ENCODE measurements at regions not wholly inside any gene's neighbourhood (a gene's known extent, or its start where the extent isn't known, plus 50 kb on each side); places are given as distances from the start of the nearest gene placed in this dataset.
"Not testable (repeated sequence)": the region's sequence is repeated elsewhere in the genome, so short reads cannot be mapped to it uniquely, and the experiment has no call there.

- no peak for DNase-seq
Observed at GRCh38 chr21:17250778-17251241, 262.0 kb upstream of the CXADR start.

DNA sequence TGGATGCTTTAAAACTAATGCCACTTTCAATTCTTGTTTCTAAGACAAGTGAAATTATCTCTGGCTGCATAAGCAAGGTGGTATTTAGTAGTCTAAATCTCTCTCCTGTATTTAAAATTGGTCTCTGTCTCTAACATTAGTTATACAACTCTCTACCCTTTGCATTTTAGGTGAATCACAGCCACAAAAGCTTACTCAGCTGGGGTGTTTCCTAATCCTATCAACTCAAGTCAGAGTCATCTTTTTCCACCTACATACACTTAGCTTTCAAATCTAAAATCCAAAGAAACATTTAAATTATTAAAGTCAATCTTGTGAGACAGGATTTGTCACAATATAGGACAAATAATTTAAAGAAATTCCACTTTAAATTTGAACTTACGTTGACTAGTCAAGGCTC, 255.1 kb upstream of the CXADR start:
- DNase-seq, result no peak

DNA sequence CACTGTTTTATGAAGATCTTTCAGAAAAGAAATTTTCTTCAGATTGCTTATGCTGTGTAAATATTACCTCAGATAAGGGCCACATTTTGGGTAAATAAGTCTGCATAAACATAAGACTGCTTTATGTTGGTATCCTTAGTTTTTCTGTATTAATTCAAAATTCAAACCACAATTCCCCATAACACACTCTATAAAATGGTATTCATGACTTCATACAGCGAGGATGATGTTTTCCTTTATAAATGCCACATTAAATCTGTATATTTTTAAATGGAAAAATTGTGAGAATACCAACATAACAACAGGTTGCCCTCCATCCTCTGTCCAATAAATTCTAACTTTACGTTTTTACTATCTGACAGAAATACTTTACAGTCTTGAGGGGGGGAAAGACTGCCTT, 248.7 kb upstream of the CXADR start:
- no peak for DNase-seq

DNA sequence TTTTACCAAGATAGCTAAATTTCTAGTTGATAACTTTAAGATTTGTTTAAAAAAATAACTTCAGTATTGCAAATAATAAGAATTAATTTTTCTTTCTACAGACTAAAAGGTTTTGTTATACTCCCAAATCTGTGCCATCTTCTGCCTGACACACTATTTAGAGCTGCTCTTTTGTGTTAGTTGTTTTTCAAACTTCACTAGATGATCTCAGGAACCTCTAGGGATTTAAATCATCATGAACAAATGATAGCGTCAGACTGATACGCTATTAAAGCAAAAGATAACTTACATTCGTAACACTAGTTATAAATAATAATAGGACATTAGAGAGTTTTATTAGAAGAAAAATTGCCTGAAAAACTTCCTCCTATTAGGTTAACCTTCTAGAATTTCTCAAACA, 243.1 kb upstream of the CXADR start:
- no peak for DNase-seq

DNA sequence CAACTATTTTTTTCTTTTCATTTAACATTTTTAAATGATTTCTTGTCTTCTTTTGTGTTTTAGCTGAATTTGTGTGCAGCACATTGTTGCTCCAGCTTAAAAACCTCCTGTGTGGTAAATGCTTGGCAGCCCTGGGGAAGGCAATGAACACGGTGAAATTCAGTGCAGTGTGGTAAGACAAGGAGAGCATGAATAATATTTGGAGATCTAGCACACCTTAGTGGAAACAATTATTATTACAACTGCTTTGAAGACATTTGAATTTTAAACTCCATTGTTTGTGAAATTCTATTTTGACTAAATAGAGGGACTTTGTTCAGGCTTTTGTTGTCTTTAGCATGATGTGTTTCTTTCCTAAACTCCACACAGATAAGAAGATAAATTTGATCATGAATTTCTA, 242.6 kb upstream of the CXADR start:
- no peak for DNase-seq

DNA sequence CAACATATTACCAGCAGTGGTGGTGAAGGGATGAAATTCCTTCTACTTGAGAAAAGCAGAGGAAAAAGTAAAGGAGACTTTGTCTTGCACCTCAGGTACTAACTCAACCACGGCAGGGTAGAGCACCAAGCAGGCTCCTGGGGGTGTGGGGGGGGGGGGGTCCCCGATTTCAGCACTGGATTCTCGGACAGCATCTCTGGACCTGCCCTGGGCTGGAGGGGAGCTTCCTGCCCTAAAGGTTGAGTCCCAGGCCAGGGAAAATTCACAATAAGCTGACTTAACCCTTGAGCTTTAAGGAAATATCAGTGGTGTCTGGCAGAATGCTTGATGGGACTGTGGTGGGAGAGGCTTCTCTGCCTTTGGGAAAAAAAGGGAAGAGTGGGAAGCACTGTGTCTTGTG, 233.2 kb upstream of the CXADR start:
- DNase-seq, result no peak

DNA sequence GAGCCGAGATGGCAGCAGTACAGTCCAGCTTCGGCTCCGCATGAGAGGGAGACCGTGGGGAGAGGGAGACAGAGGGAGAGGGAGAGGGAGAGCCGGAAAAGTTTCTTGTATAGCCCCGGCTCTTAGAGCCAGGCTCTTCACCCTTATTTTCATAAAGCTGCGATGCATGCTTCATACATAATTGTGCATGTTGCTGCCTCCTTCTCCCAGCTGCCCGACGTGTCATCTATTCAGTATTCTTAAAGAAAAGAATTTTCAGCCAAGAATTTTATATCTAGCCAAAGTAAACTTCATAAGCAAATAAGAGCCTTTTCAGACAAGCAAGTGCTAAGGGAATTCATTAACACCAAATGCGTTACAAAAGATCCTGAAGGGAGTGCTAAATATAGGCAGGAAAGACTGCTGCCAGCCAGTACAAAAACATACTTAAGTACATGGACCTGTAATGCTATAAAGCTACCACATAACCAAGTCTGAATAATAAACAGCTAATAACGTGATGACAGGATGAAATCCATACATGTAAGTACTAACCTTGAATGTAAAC, 219.8 kb upstream of the CXADR start:
- not testable (repeated sequence) for DNase-seq

DNA sequence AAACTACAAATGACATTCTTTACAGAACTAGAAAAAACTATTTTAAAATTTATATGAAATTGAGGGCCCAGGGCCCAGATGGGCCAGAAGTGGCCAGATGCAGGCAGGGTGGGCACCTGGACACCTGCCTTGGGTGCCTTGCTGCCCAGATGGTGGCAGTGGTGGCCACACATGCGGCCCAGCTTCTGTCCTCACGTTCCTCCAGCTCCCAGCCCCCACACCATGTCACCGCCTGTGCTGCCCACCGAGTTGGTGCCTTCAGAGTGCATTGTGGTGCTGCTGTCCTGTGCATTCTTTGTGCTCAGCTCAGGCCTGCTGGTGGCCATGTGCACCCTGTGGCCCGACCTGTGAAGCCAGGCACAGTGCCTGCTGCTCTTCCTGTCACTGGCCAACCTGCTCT, 216.8 kb upstream of the CXADR start:
- DNase-seq, result no peak

- DNase-seq, result not testable (repeated sequence)
Observed at GRCh38 chr21:17299576-17299975, 213.3 kb upstream of the CXADR start.

- DNase-seq, result not testable (repeated sequence)
Observed at GRCh38 chr21:17327715-17328114, 185.1 kb upstream of the CXADR start.

DNA sequence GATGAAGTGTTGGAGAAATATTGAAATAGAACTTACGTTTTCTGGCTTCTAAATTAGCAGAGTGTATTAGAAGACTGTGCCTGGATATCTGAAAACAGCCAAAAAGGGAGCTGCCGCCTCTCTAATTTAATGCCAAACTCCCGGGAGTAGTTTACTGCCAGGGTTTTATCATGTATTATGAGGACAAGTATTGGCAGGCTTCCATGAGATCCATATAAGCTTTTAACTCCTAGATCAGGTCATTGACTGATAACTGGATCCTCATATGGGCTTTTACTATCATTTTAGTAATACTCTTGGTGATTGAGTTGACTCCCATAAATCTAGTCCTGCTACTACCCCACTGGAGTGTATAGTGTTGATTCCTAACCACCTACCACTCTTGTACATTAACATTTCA, 178.4 kb upstream of the CXADR start:
- no peak for DNase-seq

- no peak for DNase-seq
Observed at GRCh38 chr21:17340081-17340480, 172.8 kb upstream of the CXADR start.

- no peak for DNase-seq
Observed at GRCh38 chr21:17343055-17343454, 169.8 kb upstream of the CXADR start.

DNA sequence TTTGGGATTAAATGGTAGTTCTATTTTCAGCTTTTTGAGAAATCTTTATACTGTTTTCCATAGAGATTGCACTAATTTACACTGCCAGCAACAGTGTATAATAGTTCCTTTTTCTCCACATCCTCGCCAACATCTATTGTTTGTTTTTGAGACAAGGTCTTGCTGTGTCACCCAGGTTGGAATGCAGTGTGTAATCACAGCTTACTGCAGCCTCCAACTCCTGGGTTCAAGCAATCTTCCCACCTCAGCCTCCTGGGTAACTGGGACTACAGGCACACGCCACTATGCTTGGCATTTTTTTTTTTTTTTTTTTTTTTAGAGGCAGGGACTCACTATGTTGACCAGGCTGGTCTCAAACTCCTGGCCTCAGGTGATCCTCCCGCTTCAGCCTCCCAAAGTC, 164.5 kb upstream of the CXADR start:
- no peak for DNase-seq

DNA sequence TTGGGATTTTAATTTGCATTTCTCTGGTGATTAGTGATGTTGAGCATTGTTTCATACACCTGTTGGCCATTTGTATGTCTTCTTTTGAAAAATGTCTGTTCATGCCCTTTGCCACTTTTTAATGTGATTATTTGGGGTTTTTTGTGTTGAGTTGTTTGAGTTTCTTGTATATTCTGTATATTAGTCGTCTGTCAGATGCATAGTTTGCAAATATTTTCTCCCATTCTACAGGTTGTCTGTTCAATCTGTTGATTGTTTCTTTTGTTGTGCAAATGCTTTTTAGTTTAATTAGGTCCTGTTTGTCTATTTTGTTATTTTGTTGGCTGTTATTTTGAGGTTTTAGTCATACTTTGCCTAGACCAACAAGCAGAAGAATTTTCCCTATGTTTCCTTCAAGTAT, 164.0 kb upstream of the CXADR start:
- no peak for DNase-seq

DNA sequence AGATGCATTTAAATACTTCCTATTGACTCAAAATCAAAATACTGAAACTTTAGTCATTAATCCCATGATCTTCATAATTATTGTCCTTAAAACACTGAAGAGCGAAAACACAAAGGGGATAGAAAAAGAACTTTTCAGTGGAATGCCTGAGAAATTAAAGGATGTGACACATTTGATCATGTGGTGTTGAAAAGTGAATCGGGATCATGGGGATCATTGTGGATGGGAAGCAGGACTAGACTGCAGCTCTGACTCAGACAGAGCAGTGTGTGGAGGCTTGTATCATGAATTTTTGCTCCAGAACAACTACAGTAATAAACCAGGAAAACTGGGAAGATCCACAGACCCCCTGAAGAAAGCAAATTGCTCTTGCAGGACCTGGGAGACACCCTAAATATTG, 161.1 kb upstream of the CXADR start:
- no peak for DNase-seq

DNA sequence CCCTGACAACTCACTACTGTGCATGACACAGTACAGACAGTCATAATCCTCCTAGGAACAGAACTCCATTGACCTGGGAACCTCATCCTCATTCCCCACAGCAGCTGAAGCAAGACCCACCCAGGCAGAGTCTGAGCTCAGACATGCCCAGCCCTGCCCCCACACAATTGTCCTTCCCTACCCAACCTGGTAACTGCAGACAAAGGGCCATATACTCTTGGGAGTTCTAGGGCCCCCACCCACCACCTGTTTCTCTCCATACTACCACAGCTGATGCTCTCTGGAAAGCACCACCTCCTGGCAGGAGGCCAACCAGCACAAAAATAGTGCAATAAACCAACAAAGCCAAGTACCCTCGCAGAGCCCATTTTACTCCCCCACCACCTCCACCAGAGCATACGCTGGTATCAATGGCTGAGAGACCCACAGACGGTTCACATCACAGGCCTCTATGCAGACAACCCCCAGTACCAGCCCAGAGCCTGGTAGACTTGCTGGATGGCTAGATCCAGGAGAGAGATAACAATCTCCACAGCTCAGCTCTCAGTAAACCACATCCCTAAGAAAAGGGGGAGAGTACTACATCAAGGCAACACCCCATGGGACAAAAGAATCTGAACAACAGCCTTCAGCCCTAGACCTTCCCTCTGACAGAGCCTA, 159.7 kb upstream of the CXADR start:
- DNase-seq, result no peak

DNA sequence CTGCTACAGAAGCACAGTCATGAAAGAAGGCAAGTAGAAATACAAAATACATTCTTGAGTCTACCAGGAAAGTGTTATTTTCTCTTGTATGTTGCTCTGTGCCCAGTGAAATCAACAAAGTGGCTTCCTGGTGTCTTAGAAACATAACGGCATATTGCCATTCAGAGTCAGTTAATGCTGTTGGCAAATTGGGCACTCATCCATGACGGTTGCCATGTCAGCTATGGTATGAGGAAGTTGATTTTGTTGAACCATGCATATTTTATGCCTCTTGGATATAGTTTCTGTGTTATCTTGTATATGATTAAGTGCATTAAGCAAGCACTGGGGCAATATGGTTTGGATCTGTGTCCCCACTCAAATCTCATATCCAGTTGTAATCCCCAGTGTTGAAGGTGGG, 153.1 kb upstream of the CXADR start:
- DNase-seq, result no peak

- no peak for DNase-seq
Observed at GRCh38 chr21:17368748-17369363, 144.0 kb upstream of the CXADR start.

DNA sequence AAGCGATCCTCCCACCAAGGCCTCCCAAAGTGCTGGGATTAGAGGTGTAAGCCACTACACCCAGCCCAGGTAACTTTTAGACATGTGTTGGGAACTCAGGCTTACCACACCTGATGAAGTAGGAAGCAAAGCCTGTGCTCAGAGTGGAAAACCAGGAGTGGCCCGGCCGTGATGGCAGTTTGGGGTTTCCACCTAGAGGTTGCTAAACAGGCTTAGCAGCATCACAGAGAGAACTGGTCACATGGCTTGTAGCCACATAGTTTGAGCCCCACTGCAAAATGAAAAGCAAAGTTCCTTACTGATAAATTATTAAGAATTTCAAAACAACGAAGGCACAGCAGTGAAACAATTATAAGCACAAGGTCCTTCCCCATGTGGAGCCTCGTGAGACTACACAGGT, 142.6 kb upstream of the CXADR start:
- no peak for DNase-seq

GRCh38 chr21:17370916-17371315, 141.9 kb upstream of the CXADR start:
- DNase-seq, result no peak

GRCh38 chr21:17371450-17371849, 141.4 kb upstream of the CXADR start:
- DNase-seq, result no peak

- no peak for DNase-seq
Observed at GRCh38 chr21:17372200-17372599, 140.6 kb upstream of the CXADR start.

GRCh38 chr21:17386498-17386897, 126.3 kb upstream of the CXADR start:
- no peak for DNase-seq
